H9 (cell line): ENCODE measurements at regions not wholly inside any gene's neighbourhood (a gene's known extent, or its start where the extent isn't known, plus 50 kb on each side); places are given as distances from the start of the nearest gene placed in this dataset.

Source experiments
- DNase-seq: peaks from one replicate; pipeline ENCODE4 v3.0.0-alpha.2; 2017
- H2AFZ ChIP-seq: one replicate; pipeline ENCODE4 v1.6.1; 2013; ENCODE audit warnings: mild to moderate bottlenecking, low read length, control low read depth, moderate library complexity
- H2AK5ac ChIP-seq: 2 replicates; pipeline ENCODE4 v1.6.1; 2013; ENCODE audit warnings: low read length, control low read depth, mixed read lengths; ENCODE audit not compliant: insufficient read length
- H2BK120ac ChIP-seq: one replicate; pipeline ENCODE4 v1.6.1; 2013; ENCODE audit warnings: low read depth, mild to moderate bottlenecking, low read length, control low read depth, inconsistent platforms; ENCODE audit not compliant: poor library complexity, severe bottlenecking
- H2BK12ac ChIP-seq: 2 replicates; pipeline ENCODE4 v1.6.1; 2013; ENCODE audit warnings: low read length, control low read depth, mixed read lengths, low read depth; ENCODE audit not compliant: insufficient read length
- H2BK15ac ChIP-seq: 2 replicates; pipeline ENCODE4 v1.6.1; 2013; ENCODE audit warnings: low read depth, low read length, control low read depth
- H2BK20ac ChIP-seq: one replicate; pipeline ENCODE4 v1.6.1; 2013; ENCODE audit warnings: low read depth, mild to moderate bottlenecking, low read length, control low read depth, inconsistent platforms; ENCODE audit not compliant: poor library complexity, severe bottlenecking
- H2BK5ac ChIP-seq: 2 replicates; pipeline ENCODE4 v1.6.1; 2013; ENCODE audit warnings: low read length, control low read depth, mixed read lengths; ENCODE audit not compliant: insufficient read length
- H3K14ac ChIP-seq: 2 replicates; pipeline ENCODE4 v1.6.1; 2013; ENCODE audit warnings: low read length, control low read depth; ENCODE audit not compliant: insufficient read depth
- H3K18ac ChIP-seq: 2 replicates; pipeline ENCODE4 v1.6.1; 2013; ENCODE audit warnings: low read depth, mild to moderate bottlenecking, mixed read lengths, low read length, control low read depth; ENCODE audit not compliant: insufficient read length
- H3K23ac ChIP-seq: 2 replicates; pipeline ENCODE4 v1.6.1; 2013; ENCODE audit warnings: low read length, control low read depth, mixed read lengths, low read depth; ENCODE audit not compliant: insufficient read length
- H3K23me2 ChIP-seq: 2 replicates; pipeline ENCODE4 v1.6.1; 2013; ENCODE audit warnings: low read depth, mild to moderate bottlenecking, mixed read lengths, low read length, control low read depth; ENCODE audit not compliant: insufficient read length, poor library complexity, severe bottlenecking
- H3K27ac ChIP-seq: 2 replicates; pipeline ENCODE4 v1.5.1; 2013; ENCODE audit warnings: low read length, control low read depth, mixed read lengths, low read depth; ENCODE audit not compliant: insufficient read length
- H3K27me3 ChIP-seq: 2 replicates; pipeline ENCODE4 v1.6.1; 2013; ENCODE audit warnings: low read length, control low read depth, inconsistent platforms; ENCODE audit not compliant: insufficient read depth
- H3K4ac ChIP-seq: 2 replicates; pipeline ENCODE4 v1.6.1; 2013; ENCODE audit warnings: low read depth, mild to moderate bottlenecking, control low read depth, inconsistent platforms, low read length, moderate library complexity
- H3K4me1 ChIP-seq: 2 replicates; pipeline ENCODE4 v1.6.1; 2013; ENCODE audit warnings: low read length, control low read depth, inconsistent platforms; ENCODE audit not compliant: insufficient read depth
- H3K4me2 ChIP-seq: 2 replicates; pipeline ENCODE4 v1.6.1; 2013; ENCODE audit warnings: low read length, control low read depth, mixed read lengths; ENCODE audit not compliant: insufficient read length, insufficient read depth
- H3K56ac ChIP-seq: 2 replicates; pipeline ENCODE4 v1.6.1; 2013; ENCODE audit warnings: low read depth, mild to moderate bottlenecking, mixed read lengths, low read length, control low read depth; ENCODE audit not compliant: insufficient read length
- H3K79me1 ChIP-seq: 2 replicates; pipeline ENCODE4 v1.6.1; 2013; ENCODE audit warnings: low read depth, mild to moderate bottlenecking, moderate library complexity, low read length, control low read depth, inconsistent platforms; ENCODE audit not compliant: insufficient read depth, poor library complexity, severe bottlenecking
- H3K79me2 ChIP-seq: 2 replicates; pipeline ENCODE4 v1.6.1; 2013; ENCODE audit warnings: low read length, control low read depth, inconsistent platforms; ENCODE audit not compliant: insufficient read depth
- H3K9ac ChIP-seq: 2 replicates; pipeline ENCODE4 v1.6.1; 2013; ENCODE audit warnings: low read length, control low read depth, mixed read lengths; ENCODE audit not compliant: insufficient read length; ENCODE audit errors: extremely low read depth
- H3K9me3 ChIP-seq: one replicate; pipeline ENCODE4 v1.6.1; 2013; ENCODE audit warnings: low read depth, low read length, inconsistent platforms; ENCODE audit not compliant: control insufficient read depth
- H3T11ph ChIP-seq: one replicate; pipeline ENCODE4 v1.6.1; 2013; ENCODE audit warnings: mild to moderate bottlenecking, low read length, control low read depth, inconsistent platforms
- H4K20me1 ChIP-seq: one replicate; pipeline ENCODE4 v1.6.1; 2013; ENCODE audit not compliant: control insufficient read depth, insufficient read length, insufficient read depth
- H4K5ac ChIP-seq: 2 replicates; pipeline ENCODE4 v1.6.1; 2013; ENCODE audit warnings: low read depth, mild to moderate bottlenecking, mixed read lengths, low read length, control low read depth; ENCODE audit not compliant: insufficient read length
- H4K8ac ChIP-seq: replicated peaks from 2 replicates; pipeline ENCODE4 v1.6.1; 2013; ENCODE audit warnings: low read length, control low read depth, mixed read lengths, low read depth; ENCODE audit not compliant: insufficient read length
- H4K91ac ChIP-seq: 2 replicates; pipeline ENCODE4 v1.6.1; 2013; ENCODE audit warnings: low read depth, mild to moderate bottlenecking, moderate library complexity, mixed read lengths, low read length, control low read depth; ENCODE audit not compliant: insufficient read length
- H3K27ac Mint-ChIP-seq, 3 experiments: 2 replicates in 2 of 3; 3 replicates in 1 of 3; pipeline ENCODE4 v1.8.0; 2020 to 2021; ENCODE audit warnings: mixed read lengths in 3 of 3, mild to moderate bottlenecking in 1 of 3, moderate library complexity in 1 of 3
- H3K27me3 Mint-ChIP-seq: 2 replicates; pipeline ENCODE4 v1.8.0; 2021; ENCODE audit warnings: low read depth, mild to moderate bottlenecking, moderate library complexity, mixed read lengths
- H3K36me3 Mint-ChIP-seq, 3 experiments: 2 replicates in 2 of 3; 3 replicates in 1 of 3; pipeline ENCODE4 v1.8.0; 2020 to 2021; ENCODE audit warnings: low read depth in 3 of 3, mixed read lengths in 3 of 3; ENCODE audit not compliant: insufficient read depth in 1 of 3
- H3K4me1 Mint-ChIP-seq, 2 experiments: 2 replicates each; pipeline ENCODE4 v1.8.0; 2020; ENCODE audit warnings: mixed read lengths in 2 of 2
- H3K4me3 Mint-ChIP-seq, 2 experiments: 2 replicates in 1 of 2; 3 replicates in 1 of 2; pipeline ENCODE4 v1.8.0; 2020 to 2021; ENCODE audit warnings: mild to moderate bottlenecking in 2 of 2, mixed read lengths in 2 of 2, moderate library complexity in 1 of 2
- H3K9me3 Mint-ChIP-seq, 2 experiments: 2 replicates in 1 of 2; 3 replicates in 1 of 2; pipeline ENCODE4 v1.8.0; 2020; ENCODE audit warnings: mild to moderate bottlenecking in 2 of 2, mixed read lengths in 2 of 2, moderate library complexity in 1 of 2
- WGBS: extraction: QIAGEN DNeasy Blood & Tissue Kit; methylation state at CpG from one replicate; pipeline ENCODE4 v1.1.7; 2013; ENCODE audit warnings: missing lambda C conversion rate, low lambda C conversion rate, mixed read lengths; ENCODE audit not compliant: insufficient read length; ENCODE audit errors: extremely low coverage; 5-methylcytosine and 5-hydroxymethylcytosine counted together
- TF ChIP-seq, protein P1 (sequence below): fragments of 200-600 bp; sonication (generic); conservative IDR thresholded peaks from 3 replicates; pipeline ENCODE4 v1.8.0; 2021; ENCODE audit warnings: antibody characterized with exemption, mild to moderate bottlenecking

DNA sequence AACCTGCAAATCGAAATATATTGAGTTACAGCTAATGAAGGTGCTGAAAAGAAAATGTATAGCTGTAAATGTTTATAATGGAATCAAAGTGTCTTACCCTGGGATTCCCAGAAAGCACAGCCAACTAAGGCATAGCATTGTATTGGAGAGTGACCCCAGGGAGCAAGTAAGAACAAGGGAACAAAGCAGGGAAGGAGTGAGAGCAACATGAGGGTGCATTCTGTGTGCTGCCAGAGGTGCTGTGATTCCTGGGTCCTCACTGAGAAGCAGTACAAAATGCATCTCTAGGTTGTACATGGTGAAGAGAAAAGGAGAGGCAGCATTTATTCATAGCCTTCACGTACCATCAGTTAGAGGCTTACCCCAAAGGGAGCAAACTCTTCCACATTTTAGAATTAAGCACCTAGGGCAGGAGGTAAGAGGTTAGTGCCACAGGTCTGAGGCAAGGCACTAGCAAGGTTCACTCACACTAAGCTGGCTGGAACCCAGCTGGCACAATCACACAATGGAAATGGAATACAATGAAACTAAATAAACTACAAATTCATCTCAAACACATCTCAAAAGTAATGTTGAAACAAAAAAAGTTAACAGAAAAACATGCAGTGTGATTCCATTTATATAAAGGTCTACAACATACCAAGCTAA lies 151.5 kb upstream of the C2CD4B start:
- no peak overlapping the region for H4K5ac ChIP-seq
- H3K56ac ChIP-seq, result no peak overlapping the region
- H2BK12ac ChIP-seq, result no peak overlapping the region
- no peak for DNase-seq
- Mint-ChIP-seq H3K27me3 (no peaks in the 10 kb centered on the region; the same call in 1 of the 2 replicates), H3K4me3 (no peak overlapping the region), H3K27ac (peak overlapping the region in 1 of 3 experiments; percentile 64; a peak in 2 of 7 replicates), H3K36me3 (peaks cover 0 to 5% (median 2%) of the 10 kb centered on the region in 3 experiments; a peak in 4 of 7 replicates), H3K4me1 (peaks cover 12 to 19% of the 10 kb centered on the region in 2 experiments), H3K9me3 (peaks cover 3% of the 10 kb centered on the region in 2 experiments; a peak in 3 of 5 replicates)
- H3K18ac ChIP-seq, result no peak overlapping the region
- no peak overlapping the region for H2BK120ac ChIP-seq
- no peak overlapping the region for H2BK15ac ChIP-seq
- no peaks in the 10 kb centered on the region for H3K23me2 ChIP-seq
- no peak overlapping the region for H2AFZ ChIP-seq
- H3K4me1 ChIP-seq, result no peaks in the 10 kb centered on the region; the same call in 1 of the 2 replicates
- no peaks in the 10 kb centered on the region for H4K20me1 ChIP-seq
- no peak overlapping the region for H3K4me2 ChIP-seq
- H2BK5ac ChIP-seq, result no peak overlapping the region
- no peak overlapping the region for H3K14ac ChIP-seq
- H3T11ph ChIP-seq, result no peak overlapping the region
- no peak overlapping the region for H4K8ac ChIP-seq
- no peaks in the 10 kb centered on the region for H3K9me3 ChIP-seq
- no peak overlapping the region for H3K23ac ChIP-seq
- no peak overlapping the region for H3K4ac ChIP-seq
- no peaks in the 10 kb centered on the region for H3K79me1 ChIP-seq
- no peak overlapping the region for H3K27ac ChIP-seq
- H2BK20ac ChIP-seq, result no peak overlapping the region
- H4K91ac ChIP-seq, result no peak overlapping the region
- WGBS, result no CpG with 5 or more reads among the region's 2 CpGs
- no peaks in the 10 kb centered on the region for H3K27me3 ChIP-seq
- H2AK5ac ChIP-seq, result no peak overlapping the region
- no peaks in the 10 kb centered on the region for H3K79me2 ChIP-seq
- TF ChIP-seq, protein P1, sequence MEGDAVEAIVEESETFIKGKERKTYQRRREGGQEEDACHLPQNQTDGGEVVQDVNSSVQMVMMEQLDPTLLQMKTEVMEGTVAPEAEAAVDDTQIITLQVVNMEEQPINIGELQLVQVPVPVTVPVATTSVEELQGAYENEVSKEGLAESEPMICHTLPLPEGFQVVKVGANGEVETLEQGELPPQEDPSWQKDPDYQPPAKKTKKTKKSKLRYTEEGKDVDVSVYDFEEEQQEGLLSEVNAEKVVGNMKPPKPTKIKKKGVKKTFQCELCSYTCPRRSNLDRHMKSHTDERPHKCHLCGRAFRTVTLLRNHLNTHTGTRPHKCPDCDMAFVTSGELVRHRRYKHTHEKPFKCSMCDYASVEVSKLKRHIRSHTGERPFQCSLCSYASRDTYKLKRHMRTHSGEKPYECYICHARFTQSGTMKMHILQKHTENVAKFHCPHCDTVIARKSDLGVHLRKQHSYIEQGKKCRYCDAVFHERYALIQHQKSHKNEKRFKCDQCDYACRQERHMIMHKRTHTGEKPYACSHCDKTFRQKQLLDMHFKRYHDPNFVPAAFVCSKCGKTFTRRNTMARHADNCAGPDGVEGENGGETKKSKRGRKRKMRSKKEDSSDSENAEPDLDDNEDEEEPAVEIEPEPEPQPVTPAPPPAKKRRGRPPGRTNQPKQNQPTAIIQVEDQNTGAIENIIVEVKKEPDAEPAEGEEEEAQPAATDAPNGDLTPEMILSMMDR, result no peak
- no peak overlapping the region for H3K9ac ChIP-seq
